Natural killer cell (primary cell): ENCODE measurements at regions not wholly inside any gene's neighbourhood (a gene's known extent, or its start where the extent isn't known, plus 50 kb on each side); places are given as distances from the start of the nearest gene placed in this dataset.

Source experiments
- ATAC-seq, 3 donors: fragments of 150-1000 bp in 2 of 3; fragments of 200-7000 bp in 1 of 3; cut with Tn5 transposase; 1 replicate in 1 of 3; 2 replicates in 2 of 3; pipeline ENCODE4 v1.10.0; 2021; ENCODE audit warnings: mild to moderate bottlenecking in 2 of 3, moderate library complexity in 2 of 3
- DNase-seq, 2 donors: peaks; one replicate each; pipeline versions ENCODE4 v3.0.0 to v3.0.0-alpha.2; 2013 to 2021; ENCODE audit warnings: mixed read lengths in 1 of 2
- H3K27ac ChIP-seq: one replicate; pipeline ENCODE4 v1.5.1; 2013; ENCODE audit warnings: mild to moderate bottlenecking, low read length
- H3K27me3 ChIP-seq: one replicate; pipeline ENCODE4 v1.6.1; 2013; ENCODE audit warnings: low read length; ENCODE audit not compliant: control insufficient read depth, insufficient read depth
- H3K36me3 ChIP-seq: one replicate; pipeline ENCODE4 v1.6.1; 2013; ENCODE audit warnings: low read length; ENCODE audit not compliant: control insufficient read depth, insufficient read depth
- H3K4me1 ChIP-seq: one replicate; pipeline ENCODE4 v1.6.1; 2013; ENCODE audit warnings: low read length; ENCODE audit not compliant: control insufficient read depth, insufficient read depth
- H3K4me3 ChIP-seq: one replicate; pipeline ENCODE4 v1.5.1; 2013; ENCODE audit warnings: low read length
- H3K9me3 ChIP-seq: one replicate; pipeline ENCODE4 v1.6.1; 2013; ENCODE audit warnings: low read length; ENCODE audit not compliant: control insufficient read depth, insufficient read depth
- H3K27ac Mint-ChIP-seq, 2 donors: one replicate each; pipeline ENCODE4 v1.8.0; 2022; ENCODE audit warnings: mild to moderate bottlenecking in 2 of 2, mixed read lengths in 2 of 2, moderate library complexity in 1 of 2
- H3K27me3 Mint-ChIP-seq, 2 donors: one replicate each; pipeline ENCODE4 v1.8.0; 2022; ENCODE audit warnings: low read depth in 2 of 2, mixed read lengths in 2 of 2
- H3K36me3 Mint-ChIP-seq: one replicate; pipeline ENCODE4 v1.8.0; 2022; ENCODE audit warnings: mixed read lengths
- H3K4me1 Mint-ChIP-seq, 2 donors: one replicate each; pipeline ENCODE4 v1.8.0; 2022; ENCODE audit warnings: mixed read lengths in 2 of 2
- H3K4me3 Mint-ChIP-seq: one replicate; pipeline ENCODE4 v1.8.0; 2022; ENCODE audit warnings: mild to moderate bottlenecking, moderate library complexity, mixed read lengths
- H3K9me3 Mint-ChIP-seq, 2 donors: one replicate each; pipeline ENCODE4 v1.8.0; 2022; ENCODE audit warnings: mixed read lengths in 2 of 2
- CTCF ChIP-seq: fragments of 200-600 bp; IDR thresholded peaks from one replicate; pipeline ENCODE4 v1.8.0; 2022; ENCODE audit warnings: antibody characterized with exemption
- WGBS: methylation state at CpG from one replicate; pipeline ENCODE4 v1.1.7; 2013; ENCODE audit warnings: missing lambda C conversion rate; ENCODE audit not compliant: insufficient coverage; 5-methylcytosine and 5-hydroxymethylcytosine counted together
- intact Hi-C: fragments of 100-400 bp; cut with micrococcal nuclease; formaldehyde crosslinking; loops from one replicate; pipeline ENCODE4 v1.14.2; 2022

GRCh38 chr5:143695941-143696340 is 116.0 kb upstream of the HMHB1 start:
- intact Hi-C loops, result loop anchor here (10.0 kb wide), 1 partner anchor 691 kb away; no protein-coding TSS in a partner anchor

GRCh38 chr5:143695244-143695864 is 116.6 kb upstream of the HMHB1 start:
- no peak for TF ChIP-seq CTCF
- Histone ChIP-seq H3K27ac (peak overlapping the region; percentile 67), H3K4me1 (peaks cover 29% of the 10 kb centered on the region), H3K4me3 (no peak overlapping the region), H3K9me3 (no peaks in the 10 kb centered on the region), H3K27me3 (no peaks in the 10 kb centered on the region), H3K36me3 (no peaks in the 10 kb centered on the region)
- 93% methylated on average over 6 of the region's 7 CpGs for WGBS
- Mint-ChIP-seq H3K4me3 (peak overlapping the region; percentile 78), H3K27me3 (peaks cover 0 to 7% of the 10 kb centered on the region in 2 donors), H3K4me1 (peaks cover 47 to 74% of the 10 kb centered on the region in 2 donors), H3K9me3 (peaks cover 0 to 2% of the 10 kb centered on the region in 2 donors), H3K27ac (peak overlapping the region; percentile 82 to 85), H3K36me3 (peaks cover 5% of the 10 kb centered on the region)
- DNase-seq, result no peak
- intact Hi-C loops, result loop anchor here (10.0 kb wide), 1 partner anchor 691 kb away; no protein-coding TSS in a partner anchor
- no peak for ATAC-seq

More at GRCh38 chr5:143695941-143696340, 116.0 kb upstream of the HMHB1 start:
- DNase-seq (no peak), ATAC-seq (no peak)
- Histone ChIP-seq H3K27me3 (no peaks in the 10 kb centered on the region), H3K9me3 (no peaks in the 10 kb centered on the region), H3K4me3 (no peak overlapping the region), H3K36me3 (no peaks in the 10 kb centered on the region), H3K27ac (no peak overlapping the region), H3K4me1 (peaks cover 29% of the 10 kb centered on the region)
- Mint-ChIP-seq H3K27me3 (peaks cover 0 to 7% of the 10 kb centered on the region in 2 donors), H3K36me3 (no peaks in the 10 kb centered on the region), H3K4me3 (no peak overlapping the region), H3K4me1 (peaks cover 47 to 69% of the 10 kb centered on the region in 2 donors), H3K27ac (no peak overlapping the region), H3K9me3 (no peaks in the 10 kb centered on the region)
- no peak for TF ChIP-seq CTCF
- 100% methylated on average over 1 of the region's 1 CpG for WGBS

- peaks cover 29% of the 10 kb centered on the region for H3K4me1 ChIP-seq
- peaks cover 6 to 8% of the 10 kb centered on the region in 2 donors for H3K9me3 Mint-ChIP-seq
- H3K4me3 Mint-ChIP-seq, result peak overlapping the region; percentile 78
- H3K27ac ChIP-seq, result peak overlapping the region; percentile 67
- peaks cover 47 to 74% of the 10 kb centered on the region in 2 donors for H3K4me1 Mint-ChIP-seq
- peak overlapping the region; percentile 82 to 85 for H3K27ac Mint-ChIP-seq
- ATAC-seq (peak in 2 of 3 donors; percentile 36 to 42), DNase-seq (peak in 1 of 2 donors; percentile 30)
- no peak overlapping the region for H3K4me3 ChIP-seq
- no peaks in the 10 kb centered on the region for H3K27me3 ChIP-seq
- H3K9me3 ChIP-seq, result no peaks in the 10 kb centered on the region
- peaks cover 0 to 7% of the 10 kb centered on the region in 2 donors for H3K27me3 Mint-ChIP-seq
- no peaks in the 10 kb centered on the region for H3K36me3 ChIP-seq
- no peak for TF ChIP-seq CTCF
- H3K36me3 Mint-ChIP-seq, result peaks cover 15% of the 10 kb centered on the region
- WGBS, result 30% methylated on average over 4 of the region's 4 CpGs
- intact Hi-C loops, result loop anchor here (10.0 kb wide), 1 partner anchor 690 kb away; no protein-coding TSS in a partner anchor
These were observed 117.6 kb upstream of the HMHB1 start for GRCh38 chr5:143694357-143694756.
